HepG2 (cell line): ENCODE measurements at regions not wholly inside any gene's neighbourhood (a gene's known extent, or its start where the extent isn't known, plus 50 kb on each side); places are given as distances from the start of the nearest gene placed in this dataset.

Experiments used
- ATAD3A ChIP-seq: sonication (generic); formaldehyde crosslinking; IDR thresholded peaks from 2 replicates; pipeline ENCODE4 v1.4.0; 2020; ENCODE audit warnings: missing genetic modification reagents
- CENPBD1 ChIP-seq: sonication (generic); formaldehyde crosslinking; IDR thresholded peaks from 2 replicates; pipeline ENCODE4 v1.8.0; 2022; ENCODE audit warnings: missing genetic modification reagents, low read depth, mild to moderate bottlenecking, borderline replicate concordance
- CHD4 ChIP-seq: fragments of 200-600 bp; sonication (generic); IDR thresholded peaks from 2 replicates; pipeline ENCODE4 v1.7.0; 2017; ENCODE audit warnings: mild to moderate bottlenecking, low read length, borderline replicate concordance
- EHMT2 ChIP-seq: fragments of 200-600 bp; sonication (generic); IDR thresholded peaks from 2 replicates; pipeline ENCODE4 v1.7.0; 2017; ENCODE audit warnings: antibody characterized with exemption, low read depth, low read length, borderline replicate concordance
- FOXP4 ChIP-seq: sonication (generic); formaldehyde crosslinking; IDR thresholded peaks from 2 replicates; pipeline ENCODE4 v1.4.0; 2020; ENCODE audit warnings: missing genetic modification reagents
- GPBP1L1 ChIP-seq: sonication (generic); formaldehyde crosslinking; IDR thresholded peaks from 2 replicates; pipeline ENCODE4 v1.5.0; 2020; ENCODE audit warnings: mild to moderate bottlenecking, missing genetic modification reagents
- HNRNPK ChIP-seq: fragments of 200-400 bp; formaldehyde crosslinking; IDR thresholded peaks from 2 replicates; pipeline ENCODE4 v1.6.1; 2018; ENCODE audit warnings: low read length, low read depth, moderate library complexity, mild to moderate bottlenecking; ENCODE audit not compliant: poor library complexity, severe bottlenecking
- NFATC3 ChIP-seq: sonication (generic); formaldehyde crosslinking; IDR thresholded peaks from 2 replicates; pipeline ENCODE4 v1.5.1; 2020; ENCODE audit warnings: mild to moderate bottlenecking, missing genetic modification reagents
- SMYD3 ChIP-seq: sonication (generic); formaldehyde crosslinking; IDR thresholded peaks from 2 replicates; pipeline ENCODE4 v1.8.1; 2023; ENCODE audit warnings: mild to moderate bottlenecking, missing genetic modification reagents
- TERF1 ChIP-seq: sonication (generic); formaldehyde crosslinking; IDR thresholded peaks from 2 replicates; pipeline ENCODE4 v1.8.0; 2022; ENCODE audit warnings: mild to moderate bottlenecking, missing genetic modification reagents, moderate library complexity
- ZBTB34 ChIP-seq: sonication (generic); formaldehyde crosslinking; IDR thresholded peaks from 2 replicates; pipeline ENCODE4 v1.8.0; 2022; ENCODE audit warnings: mild to moderate bottlenecking, missing genetic modification reagents
- ZFP90 ChIP-seq: sonication (generic); formaldehyde crosslinking; IDR thresholded peaks from 2 replicates; pipeline ENCODE4 v1.8.0; 2022; ENCODE audit warnings: missing genetic modification reagents, mild to moderate bottlenecking, inconsistent platforms, borderline replicate concordance
- ZMAT5 ChIP-seq: sonication (generic); formaldehyde crosslinking; IDR thresholded peaks from 2 replicates; pipeline ENCODE4 v1.5.0; 2020; ENCODE audit warnings: mild to moderate bottlenecking, low read depth, missing genetic modification reagents, borderline replicate concordance
- ZNF335 ChIP-seq: sonication (generic); formaldehyde crosslinking; IDR thresholded peaks from 2 replicates; pipeline ENCODE4 v1.4.0; 2020; ENCODE audit warnings: missing genetic modification reagents
- ZNF33A ChIP-seq: sonication (generic); formaldehyde crosslinking; IDR thresholded peaks from 2 replicates; pipeline ENCODE4 v1.5.1; 2020; ENCODE audit warnings: missing genetic modification reagents, mild to moderate bottlenecking, moderate library complexity, borderline replicate concordance
- ZNF367 ChIP-seq: sonication (generic); formaldehyde crosslinking; IDR thresholded peaks from 2 replicates; pipeline ENCODE4 v1.4.0; 2020; ENCODE audit warnings: missing genetic modification reagents, borderline replicate concordance
- ZNF616 ChIP-seq: sonication (generic); formaldehyde crosslinking; IDR thresholded peaks from 2 replicates; pipeline ENCODE4 v1.5.0; 2020; ENCODE audit warnings: low read depth, mild to moderate bottlenecking, missing genetic modification reagents
- ZNF644 ChIP-seq: IDR thresholded peaks from 2 replicates; pipeline ENCODE4 v1.6.1; 2016; ENCODE audit warnings: low read depth

GRCh38 chr2:42974721-42975717 is 182.6 kb upstream of the HAAO start (continued):
- TF ChIP-seq ZBTB34 (CRISPR knock-in tag) (peak; percentile 60; the same call in 1 of the 2 replicates), EHMT2 (no peak), ZNF335 (CRISPR knock-in tag) (peak; percentile 52; the same call in 1 of the 2 replicates), HNRNPK (peak; percentile 89), ZNF644 (CRISPR knock-in tag) (peak; percentile 73; the same call in 1 of the 2 replicates), ZMAT5 (CRISPR knock-in tag) (no peak), NFATC3 (CRISPR knock-in tag) (peak; percentile 73), FOXP4 (CRISPR knock-in tag) (peak; percentile 94), CHD4 (peak; percentile 78; the same call in 1 of the 2 replicates), ZNF367 (CRISPR knock-in tag) (peak; percentile 47; the same call in 1 of the 2 replicates), ZFP90 (CRISPR knock-in tag) (peak; percentile 97), ATAD3A (CRISPR knock-in tag) (no peak), TERF1 (CRISPR knock-in tag) (no peak), GPBP1L1 (no peak), SMYD3 (CRISPR knock-in tag) (peak; percentile 80; the same call in 1 of the 2 replicates), CENPBD1 (CRISPR knock-in tag) (no peak), ZNF616 (no peak), ZNF33A (CRISPR knock-in tag) (peak; percentile 56; the same call in 1 of the 2 replicates)
